Activated CD4-positive, alpha-beta T cell treated with anti-CD3 and anti-CD28 coated beads for 36 hours (primary cell): ENCODE measurements at regions not wholly inside any gene's neighbourhood (a gene's known extent, or its start where the extent isn't known, plus 50 kb on each side); places are given as distances from the start of the nearest gene placed in this dataset.
"Not testable (repeated sequence)": the region's sequence is repeated elsewhere in the genome, so short reads cannot be mapped to it uniquely, and the experiment has no call there.

Source experiments
- ATAC-seq: fragments of 200-7000 bp; cut with Tn5 transposase; one replicate; pipeline ENCODE4 v1.10.0; 2021; ENCODE audit warnings: mild to moderate bottlenecking, moderate library complexity
- CTCF ChIA-PET: fragments of 350-600 bp; sonication (Branson Sonifier 250); formaldehyde crosslinking; loops from one replicate; lab custom pipeline; 2021; ENCODE audit warnings: antibody characterized with exemption; lab: Charles Lee
- POLR2A ChIA-PET: fragments of 350-600 bp; sonication (Branson Sonifier 250); formaldehyde crosslinking; loops from one replicate; lab custom pipeline; 2021; ENCODE audit warnings: antibody characterized with exemption, inconsistent platforms; lab: Charles Lee
- DNase-seq: peaks from one replicate; pipeline ENCODE4 v3.0.0-alpha.2; 2020
- H3K27ac Mint-ChIP-seq: one replicate; pipeline ENCODE4 v1.8.0; 2021; ENCODE audit warnings: mixed read lengths
- H3K27me3 Mint-ChIP-seq: one replicate; pipeline ENCODE4 v1.8.0; 2021; ENCODE audit warnings: mixed read lengths
- H3K36me3 Mint-ChIP-seq: one replicate; pipeline ENCODE4 v1.8.0; 2021; ENCODE audit warnings: low read depth, mixed read lengths
- H3K4me1 Mint-ChIP-seq: one replicate; pipeline ENCODE4 v1.8.0; 2021; ENCODE audit warnings: mixed read lengths
- H3K4me3 Mint-ChIP-seq: one replicate; pipeline ENCODE4 v1.8.0; 2021; ENCODE audit warnings: mild to moderate bottlenecking, moderate library complexity, mixed read lengths
- H3K9me3 Mint-ChIP-seq: one replicate; pipeline ENCODE4 v1.8.0; 2021; ENCODE audit warnings: low read depth, mixed read lengths
- intact Hi-C, 2 experiments: fragments of 100-400 bp; cut with DNase I in 1 of 2; cut with micrococcal nuclease in 1 of 2; formaldehyde crosslinking; loops; one replicate each; pipeline versions ENCODE4 v1.14.2 to v1.15.1; 2022 to 2024; cut with DNase I, micrococcal nuclease

DNA sequence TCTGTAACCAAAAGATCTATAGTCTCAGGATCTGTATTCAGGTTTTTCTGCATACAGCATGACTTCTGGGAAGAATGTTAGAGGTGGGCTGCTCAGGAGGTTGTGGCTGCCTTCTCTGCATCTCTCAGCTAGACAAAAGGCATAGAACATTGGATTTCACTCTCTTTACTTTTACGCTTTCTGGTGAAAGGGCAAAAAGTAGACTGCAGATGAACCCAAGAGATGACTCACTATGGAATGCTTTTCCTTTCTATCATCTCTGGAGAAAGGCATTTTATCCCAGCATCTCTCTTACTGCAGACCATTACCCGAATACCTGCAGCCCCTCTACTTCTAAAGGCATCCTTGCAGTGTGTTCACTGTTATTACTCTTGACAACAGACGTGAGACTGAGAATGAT, 222.2 kb downstream of the WNT5A start:
- CTCF ChIA-PET = no interaction called here
- Mint-ChIP-seq H3K9me3 (peaks cover 2% of the 10 kb centered on the region), H3K4me1 (no peaks in the 10 kb centered on the region), H3K27ac (no peak overlapping the region), H3K4me3 (no peak overlapping the region), H3K36me3 (no peaks in the 10 kb centered on the region), H3K27me3 (peaks cover 2% of the 10 kb centered on the region)
- DNase-seq (no peak), ATAC-seq (no peak)
- intact Hi-C loops = no loop called here
- POLR2A ChIA-PET = no interaction called here

DNA sequence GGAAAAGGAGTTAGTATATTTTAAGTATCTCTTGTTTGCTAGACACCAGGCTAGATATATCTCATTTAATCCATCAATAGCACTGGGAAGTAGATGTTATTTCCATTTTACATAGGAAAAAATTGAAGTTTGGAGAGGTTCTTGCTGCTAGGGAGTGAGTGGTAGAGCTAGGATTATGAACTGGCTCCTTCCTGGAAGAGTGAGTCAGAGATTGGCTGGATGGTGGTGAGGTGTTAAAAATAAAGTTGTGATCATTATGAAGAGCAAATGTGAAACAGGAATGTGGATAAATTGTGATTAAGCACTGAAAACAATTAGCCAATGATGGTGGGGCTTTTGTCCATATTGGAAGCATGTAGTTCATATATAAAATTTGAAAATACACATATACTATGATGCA, 234.2 kb downstream of the WNT5A start:
- no peaks in the 10 kb centered on the region for H3K36me3 Mint-ChIP-seq
- ATAC-seq (no peak), DNase-seq (no peak)
- no peaks in the 10 kb centered on the region for H3K4me1 Mint-ChIP-seq
- H3K4me3 Mint-ChIP-seq = no peak overlapping the region
- H3K9me3 Mint-ChIP-seq = peaks cover 2% of the 10 kb centered on the region
- CTCF ChIA-PET = interaction anchor here (0.6 kb wide), 1 partner anchor 54 kb away, joined by 3 read pairs; no protein-coding TSS in a partner anchor
- POLR2A ChIA-PET = no interaction called here
- H3K27ac Mint-ChIP-seq = no peak overlapping the region
- intact Hi-C loops = no loop called here
- peaks cover 4% of the 10 kb centered on the region for H3K27me3 Mint-ChIP-seq

DNA sequence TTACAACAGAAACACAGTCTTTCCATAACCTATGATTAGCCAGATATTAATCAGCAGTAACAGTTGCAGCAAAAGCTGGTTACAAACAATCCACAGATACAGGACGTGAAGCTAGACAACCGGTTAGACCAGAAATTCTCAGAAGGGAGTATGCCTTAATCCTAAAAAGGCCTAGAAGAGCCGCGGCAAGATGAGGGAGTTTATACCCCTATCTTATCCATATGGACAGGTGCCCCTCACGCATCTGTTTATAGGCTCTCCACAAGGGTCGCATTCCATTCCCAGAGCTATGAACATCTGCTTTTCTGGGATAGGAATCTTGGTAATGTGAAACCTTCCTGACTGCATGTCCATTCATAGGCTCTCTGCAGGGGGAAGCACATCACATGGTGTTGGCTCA, 237.9 kb downstream of the WNT5A start:
- H3K4me1 Mint-ChIP-seq, H3K36me3 Mint-ChIP-seq, H3K27ac Mint-ChIP-seq, POLR2A ChIA-PET, intact Hi-C loops, DNase-seq, H3K9me3 Mint-ChIP-seq, ATAC-seq, H3K4me3 Mint-ChIP-seq, H3K27me3 Mint-ChIP-seq: not testable (repeated sequence)
- CTCF ChIA-PET = interaction anchor here (0.6 kb wide), 1 partner anchor 485 kb away, joined by 4 read pairs; no protein-coding TSS in a partner anchor

- Mint-ChIP-seq H3K9me3 (no peaks in the 10 kb centered on the region), H3K4me3 (no peak overlapping the region), H3K4me1 (no peaks in the 10 kb centered on the region), H3K27me3 (no peaks in the 10 kb centered on the region), H3K27ac (no peak overlapping the region), H3K36me3 (no peaks in the 10 kb centered on the region)
- ATAC-seq = no peak
- DNase-seq = no peak
- POLR2A ChIA-PET = no interaction called here
- intact Hi-C loops = no loop called here
- CTCF ChIA-PET = no interaction called here
Observed at GRCh38 chr3:55247666-55248065, 239.4 kb downstream of the WNT5A start.

DNA sequence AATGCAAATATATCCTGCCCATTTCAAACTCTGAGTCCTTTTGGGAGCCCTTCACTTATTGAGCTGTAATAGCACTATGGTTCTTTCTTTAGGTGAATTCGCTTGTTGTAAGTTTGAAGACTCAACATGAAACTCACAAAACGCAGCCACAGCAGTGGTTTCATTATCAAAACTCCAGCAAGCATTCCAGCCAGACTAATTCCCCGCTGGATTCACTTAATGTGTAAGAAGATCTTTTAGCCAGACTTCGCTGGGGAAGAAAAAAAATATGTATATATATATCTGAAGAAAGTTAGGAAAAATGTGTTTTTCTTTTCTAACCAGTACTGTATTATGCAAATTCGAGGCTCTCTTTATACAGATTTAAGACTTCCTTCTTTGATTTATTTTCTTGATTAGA, 241.1 kb downstream of the WNT5A start:
- ChIA-PET POLR2A (no interaction called here), CTCF (interaction anchor here (0.7 kb wide), 1 partner anchor 192 kb away, joined by 3 read pairs; no protein-coding TSS in a partner anchor)
- DNase-seq (no peak), ATAC-seq (no peak)
- Mint-ChIP-seq H3K27ac (no peak overlapping the region), H3K9me3 (no peaks in the 10 kb centered on the region), H3K4me3 (no peak overlapping the region), H3K36me3 (no peaks in the 10 kb centered on the region), H3K4me1 (no peaks in the 10 kb centered on the region), H3K27me3 (no peaks in the 10 kb centered on the region)
- intact Hi-C loops = no loop called here

DNA sequence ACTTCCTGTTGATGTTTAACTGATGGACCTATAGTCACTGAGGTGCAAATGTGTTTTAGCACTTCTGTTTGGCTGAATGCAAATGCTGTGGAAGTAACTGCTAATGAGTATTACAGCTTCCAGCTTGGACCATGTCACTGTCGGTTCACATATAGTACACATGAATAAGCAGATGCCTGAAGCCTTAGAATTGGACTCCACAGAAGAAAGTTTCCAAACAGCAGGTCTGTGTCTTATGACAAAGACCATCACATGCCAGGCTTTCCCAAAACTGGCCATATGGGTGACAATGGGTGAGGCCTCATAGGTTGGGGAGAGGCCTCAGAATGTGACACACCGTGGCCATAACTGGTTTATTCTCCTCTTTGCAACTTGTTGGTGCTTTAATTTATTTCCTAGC, 241.8 kb downstream of the WNT5A start:
- H3K27ac Mint-ChIP-seq = no peak overlapping the region
- H3K27me3 Mint-ChIP-seq = no peaks in the 10 kb centered on the region
- CTCF ChIA-PET = no interaction called here
- intact Hi-C loops = no loop called here
- ATAC-seq (no peak), DNase-seq (no peak)
- H3K4me1 Mint-ChIP-seq = no peaks in the 10 kb centered on the region
- H3K9me3 Mint-ChIP-seq = peaks cover 1% of the 10 kb centered on the region
- H3K36me3 Mint-ChIP-seq = no peaks in the 10 kb centered on the region
- no peak overlapping the region for H3K4me3 Mint-ChIP-seq
- POLR2A ChIA-PET = no interaction called here

DNA sequence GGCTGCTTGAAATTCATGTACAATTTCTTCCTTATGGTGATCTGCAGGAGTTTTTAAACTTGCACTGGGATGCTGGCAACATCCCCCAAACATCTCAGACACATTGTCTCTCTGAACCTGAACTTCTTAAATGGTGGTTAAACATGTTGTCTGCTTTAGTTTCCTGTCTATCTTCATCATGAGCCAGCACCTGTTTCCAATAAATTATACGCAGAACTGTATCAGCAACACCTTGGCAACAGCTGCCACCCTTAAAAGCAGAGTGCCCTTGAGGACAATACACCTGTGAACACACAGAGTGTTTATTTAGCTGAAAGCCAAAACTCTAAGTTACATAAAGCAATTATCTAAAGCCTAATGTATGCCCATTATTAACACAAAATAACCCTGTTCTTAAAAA, 242.9 kb downstream of the WNT5A start:
- H3K4me1 Mint-ChIP-seq = no peaks in the 10 kb centered on the region
- no peaks in the 10 kb centered on the region for H3K36me3 Mint-ChIP-seq
- CTCF ChIA-PET = no interaction called here
- H3K27me3 Mint-ChIP-seq = no peaks in the 10 kb centered on the region
- no peak for DNase-seq
- no peak overlapping the region for H3K4me3 Mint-ChIP-seq
- no peak for ATAC-seq
- intact Hi-C loops = no loop called here
- peaks cover 1% of the 10 kb centered on the region for H3K9me3 Mint-ChIP-seq
- no peak overlapping the region for H3K27ac Mint-ChIP-seq
- POLR2A ChIA-PET = no interaction called here

DNA sequence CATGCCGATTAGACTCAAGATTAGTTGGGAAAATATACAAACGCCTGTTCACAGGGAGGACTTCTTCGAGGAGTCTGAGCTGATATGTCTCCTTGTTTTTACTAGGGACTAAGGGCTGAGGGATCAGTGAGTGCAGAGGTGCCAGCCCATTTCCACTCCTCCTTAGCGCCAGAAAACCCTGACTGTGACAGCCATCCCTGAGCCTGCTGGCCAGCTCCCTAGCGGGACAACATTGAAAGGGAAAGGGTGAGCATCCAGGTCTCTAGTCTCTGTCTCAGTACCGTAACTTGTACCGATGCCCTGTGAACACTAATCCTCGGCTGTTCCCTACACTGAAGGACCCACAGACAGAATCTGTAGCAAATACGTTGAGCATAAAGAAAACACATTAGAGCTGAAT, 243.4 kb downstream of the WNT5A start:
- no peak for ATAC-seq
- no peak for DNase-seq
- no peaks in the 10 kb centered on the region for H3K36me3 Mint-ChIP-seq
- ChIA-PET CTCF (no interaction called here), POLR2A (no interaction called here)
- H3K9me3 Mint-ChIP-seq = peaks cover 1% of the 10 kb centered on the region
- intact Hi-C loops = no loop called here
- H3K4me3 Mint-ChIP-seq = no peak overlapping the region
- H3K27ac Mint-ChIP-seq = no peak overlapping the region
- no peaks in the 10 kb centered on the region for H3K4me1 Mint-ChIP-seq
- H3K27me3 Mint-ChIP-seq = no peaks in the 10 kb centered on the region

DNA sequence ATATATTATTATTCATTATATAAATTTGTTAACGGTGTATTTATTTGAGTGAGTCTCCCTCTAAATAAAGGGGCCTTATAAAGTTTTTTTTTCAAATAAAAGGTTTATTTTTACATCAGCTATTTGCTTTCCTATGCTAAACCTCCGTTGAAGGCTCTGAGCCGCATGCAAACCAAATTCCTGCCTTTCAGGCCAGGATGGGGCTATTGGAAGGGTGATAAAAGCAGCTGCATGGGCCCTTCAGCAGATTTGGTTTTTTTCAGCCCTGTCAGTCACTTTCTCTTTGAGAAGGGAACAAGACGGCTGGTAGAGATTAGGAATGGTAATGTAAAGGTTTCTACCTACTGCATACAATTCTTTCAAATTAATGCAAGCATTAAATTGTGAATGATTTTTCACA, 244.2 kb downstream of the WNT5A start:
- ChIA-PET CTCF (no interaction called here), POLR2A (no interaction called here)
- H3K27me3 Mint-ChIP-seq = no peaks in the 10 kb centered on the region
- no peak overlapping the region for H3K27ac Mint-ChIP-seq
- intact Hi-C loops = no loop called here
- no peak for ATAC-seq
- no peak overlapping the region for H3K4me3 Mint-ChIP-seq
- no peaks in the 10 kb centered on the region for H3K36me3 Mint-ChIP-seq
- H3K4me1 Mint-ChIP-seq = no peaks in the 10 kb centered on the region
- peaks cover 1% of the 10 kb centered on the region for H3K9me3 Mint-ChIP-seq
- no peak for DNase-seq

DNA sequence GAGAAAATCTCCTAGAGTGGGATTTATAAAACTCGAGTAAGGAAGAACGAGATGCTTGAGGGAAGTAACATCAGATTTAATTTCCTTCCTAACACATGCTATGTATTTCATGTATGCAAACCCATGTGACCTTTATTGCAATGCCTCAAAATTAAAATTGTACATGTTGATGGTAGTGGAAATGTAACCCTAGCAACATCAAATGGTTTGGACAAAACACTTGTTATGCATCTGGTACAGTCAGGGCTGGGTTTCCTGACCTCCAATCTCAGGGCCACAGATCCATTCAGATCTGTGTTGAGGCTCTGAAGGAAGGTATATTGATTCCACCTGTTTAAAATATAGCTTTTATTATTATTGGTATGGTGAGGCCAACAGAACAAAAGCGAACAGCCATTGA, 246.0 kb downstream of the WNT5A start:
- Mint-ChIP-seq H3K4me3 (no peak overlapping the region), H3K9me3 (peaks cover 1% of the 10 kb centered on the region), H3K27me3 (no peaks in the 10 kb centered on the region), H3K27ac (no peak overlapping the region), H3K4me1 (no peaks in the 10 kb centered on the region), H3K36me3 (no peaks in the 10 kb centered on the region)
- ChIA-PET POLR2A (interaction anchor here (0.6 kb wide), 1 partner anchor 320 kb away, joined by 3 read pairs; no protein-coding TSS in a partner anchor), CTCF (no interaction called here)
- no peak for DNase-seq
- no peak for ATAC-seq
- intact Hi-C loops = no loop called here

DNA sequence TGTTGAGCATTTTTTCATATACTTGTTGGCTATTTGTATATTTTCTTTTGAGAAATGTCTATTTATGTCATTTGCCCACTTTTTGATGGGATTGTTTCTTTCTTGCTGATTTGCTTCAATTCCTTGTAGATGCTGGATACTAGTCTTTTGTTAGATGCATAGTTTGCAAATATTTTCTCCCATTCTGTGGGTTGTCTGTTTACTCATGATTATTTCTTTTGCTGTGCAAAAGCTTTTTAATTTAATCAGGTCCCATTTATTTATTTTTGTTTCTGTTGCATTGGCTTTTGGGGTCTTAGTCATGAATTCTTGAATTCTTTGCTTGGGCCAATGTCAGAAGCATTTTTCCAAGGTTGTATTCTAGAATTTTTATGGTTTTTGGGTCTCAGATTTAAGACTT, 251.7 kb downstream of the WNT5A start:
- Mint-ChIP-seq H3K27ac (no peak overlapping the region), H3K27me3 (no peaks in the 10 kb centered on the region), H3K4me3 (no peak overlapping the region), H3K9me3 (no peaks in the 10 kb centered on the region), H3K4me1 (no peaks in the 10 kb centered on the region), H3K36me3 (no peaks in the 10 kb centered on the region)
- ATAC-seq = no peak
- ChIA-PET POLR2A (no interaction called here), CTCF (no interaction called here)
- intact Hi-C loops = no loop called here
- DNase-seq = no peak

- POLR2A ChIA-PET = no interaction called here
- Mint-ChIP-seq H3K27ac (no peak overlapping the region), H3K4me3 (no peak overlapping the region), H3K27me3 (no peaks in the 10 kb centered on the region), H3K4me1 (no peaks in the 10 kb centered on the region), H3K36me3 (no peaks in the 10 kb centered on the region), H3K9me3 (peaks cover 2% of the 10 kb centered on the region)
- CTCF ChIA-PET = no interaction called here
- DNase-seq = no peak
- ATAC-seq = no peak
- intact Hi-C loops = no loop called here
Observed at GRCh38 chr3:55226696-55227095, 260.4 kb downstream of the WNT5A start.

- peaks cover 25% of the 10 kb centered on the region for H3K9me3 Mint-ChIP-seq
- H3K27ac Mint-ChIP-seq = no peak overlapping the region
- intact Hi-C loops = no loop called here
- no peaks in the 10 kb centered on the region for H3K4me1 Mint-ChIP-seq
- H3K4me3 Mint-ChIP-seq = no peak overlapping the region
- ChIA-PET POLR2A (no interaction called here), CTCF (no interaction called here)
- no peaks in the 10 kb centered on the region for H3K27me3 Mint-ChIP-seq
- no peaks in the 10 kb centered on the region for H3K36me3 Mint-ChIP-seq
- ATAC-seq = no peak
- DNase-seq = no peak
Observed at GRCh38 chr3:55218577-55218976, 268.5 kb downstream of the WNT5A start.
